HG02588 (cell line): ENCODE measurements at regions not wholly inside any gene's neighbourhood (a gene's known extent, or its start where the extent isn't known, plus 50 kb on each side); places are given as distances from the start of the nearest gene placed in this dataset.
"Not testable (repeated sequence)": the region's sequence is repeated elsewhere in the genome, so short reads cannot be mapped to it uniquely, and the experiment has no call there.

Source experiments
- ATAC-seq: cut with Tn5 transposase; IDR thresholded peaks from one replicate; pipeline ENCODE4 v1.9.1; 2021; ENCODE audit warnings: mild to moderate bottlenecking, moderate library complexity; ENCODE audit not compliant: unreplicated experiment

DNA sequence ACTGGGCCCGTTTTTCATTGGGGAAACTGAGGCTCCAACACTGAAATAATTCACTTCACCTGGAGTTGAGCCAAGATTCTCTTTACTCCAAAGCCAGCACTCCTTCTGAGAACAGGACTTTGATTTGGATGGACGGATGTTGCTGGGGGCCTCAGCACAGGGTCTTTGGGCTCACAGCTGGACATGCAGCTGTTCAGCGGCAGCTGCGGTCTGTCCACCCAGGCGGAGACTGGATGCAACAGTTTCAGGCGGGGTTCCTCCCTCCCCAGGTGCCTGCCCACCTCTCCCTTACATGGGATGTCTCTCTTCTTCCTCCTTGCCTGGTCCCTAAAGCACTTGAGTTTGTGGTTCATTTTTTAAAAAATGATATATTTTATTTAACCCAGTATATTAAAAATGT is 219.0 kb upstream of the IRX4 start:
- ATAC-seq = no peak

GRCh38 chr5:2096887-2097505 is 214.3 kb upstream of the IRX4 start:
- no peak for ATAC-seq

- ATAC-seq = no peak
These were observed 212.3 kb upstream of the IRX4 start for GRCh38 chr5:2095011-2095410.

DNA sequence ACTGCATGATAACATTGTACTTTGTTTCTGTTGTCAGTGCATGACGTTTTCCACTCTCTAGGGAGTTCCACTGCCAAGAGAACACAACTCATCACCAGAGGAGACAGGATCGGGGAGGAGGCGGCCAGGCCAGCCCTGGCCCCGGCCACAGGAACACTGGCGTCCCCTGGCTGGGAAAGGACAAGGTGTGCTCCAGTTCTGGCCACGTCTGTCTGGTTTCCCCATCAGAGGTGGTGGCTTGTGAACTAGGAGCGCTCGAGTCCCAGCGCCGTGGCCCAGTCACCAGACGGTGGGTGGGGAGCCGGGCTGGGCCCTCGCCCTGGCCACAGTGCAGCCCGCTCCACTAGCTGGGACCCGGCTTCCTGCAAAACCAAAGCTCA is 211.9 kb upstream of the IRX4 start:
- no peak for ATAC-seq

- ATAC-seq = no peak
These were observed 211.3 kb upstream of the IRX4 start for GRCh38 chr5:2093859-2094615.

- no peak for ATAC-seq
These were observed 209.2 kb upstream of the IRX4 start for GRCh38 chr5:2091921-2092320.

DNA sequence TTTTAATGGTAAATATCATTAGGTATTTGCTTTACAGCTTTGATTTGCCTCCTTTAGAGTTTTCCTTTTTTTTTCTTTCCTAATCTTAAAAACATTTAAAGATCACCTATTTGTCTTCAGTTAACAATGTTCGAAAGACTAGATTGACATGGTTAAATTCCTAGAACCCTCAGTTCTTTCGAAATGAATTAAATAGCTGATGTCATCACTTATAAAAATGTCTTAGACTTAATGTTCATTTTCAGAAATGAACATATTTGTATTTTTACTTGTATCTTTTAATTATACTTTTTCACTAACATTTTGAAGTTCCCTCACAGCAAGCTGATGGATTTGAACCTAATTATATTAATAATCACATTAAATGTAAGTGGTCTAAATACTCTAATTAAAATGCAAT is 205.3 kb upstream of the IRX4 start:
- ATAC-seq = no peak

- no peak for ATAC-seq
These were observed 192.6 kb upstream of the IRX4 start for GRCh38 chr5:2075365-2075764.

DNA sequence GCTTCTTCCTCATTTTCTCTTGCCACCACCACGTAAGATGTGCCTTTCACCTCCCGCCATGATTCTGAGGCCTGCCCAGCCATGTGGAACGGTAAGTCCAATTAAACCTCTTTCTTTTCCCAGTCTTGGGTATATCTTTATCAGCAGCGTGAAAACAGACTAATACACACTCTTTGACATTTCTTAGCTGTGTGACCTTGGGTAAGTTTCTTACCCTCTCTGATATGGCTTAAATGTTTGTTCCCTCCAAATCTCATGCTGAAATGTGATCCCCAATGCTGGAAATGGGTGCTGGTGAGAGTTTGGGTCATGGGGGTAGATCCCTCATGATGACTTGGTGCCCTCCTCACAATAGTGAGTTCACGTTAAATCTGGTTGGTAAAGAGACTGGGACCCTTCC is 188.8 kb upstream of the IRX4 start:
- no peak for ATAC-seq

GRCh38 chr5:2070787-2071186 is 188.1 kb upstream of the IRX4 start:
- ATAC-seq = not testable (repeated sequence)

- ATAC-seq = no peak
These were observed 185.8 kb upstream of the IRX4 start for GRCh38 chr5:2068531-2068930.

GRCh38 chr5:2066373-2066772 is 183.6 kb upstream of the IRX4 start:
- ATAC-seq = no peak

DNA sequence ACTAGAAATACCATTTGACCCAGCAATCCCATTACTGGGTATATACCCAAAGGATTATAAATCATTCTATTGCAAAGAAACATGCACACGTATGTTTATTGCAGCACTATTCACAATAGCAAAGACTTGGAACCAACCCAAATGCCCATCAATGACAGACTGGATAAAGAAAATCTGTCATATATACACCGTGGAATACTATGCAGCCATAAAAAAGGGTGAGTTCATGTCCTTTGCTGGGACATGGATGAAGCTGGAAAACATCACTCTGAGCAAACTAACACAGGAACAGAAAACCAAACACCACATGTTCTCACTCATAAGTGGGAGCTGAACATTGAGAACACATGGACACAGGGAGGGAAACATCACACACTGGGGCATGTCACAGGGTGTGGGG is 180.7 kb upstream of the IRX4 start:
- ATAC-seq = not testable (repeated sequence)

- no peak for ATAC-seq
These were observed 170.0 kb upstream of the IRX4 start for GRCh38 chr5:2052687-2053086.

GRCh38 chr5:2049876-2050275 is 167.2 kb upstream of the IRX4 start:
- no peak for ATAC-seq

GRCh38 chr5:2048664-2049063 is 165.9 kb upstream of the IRX4 start:
- no peak for ATAC-seq

GRCh38 chr5:2047341-2047927 is 164.7 kb upstream of the IRX4 start:
- no peak for ATAC-seq

DNA sequence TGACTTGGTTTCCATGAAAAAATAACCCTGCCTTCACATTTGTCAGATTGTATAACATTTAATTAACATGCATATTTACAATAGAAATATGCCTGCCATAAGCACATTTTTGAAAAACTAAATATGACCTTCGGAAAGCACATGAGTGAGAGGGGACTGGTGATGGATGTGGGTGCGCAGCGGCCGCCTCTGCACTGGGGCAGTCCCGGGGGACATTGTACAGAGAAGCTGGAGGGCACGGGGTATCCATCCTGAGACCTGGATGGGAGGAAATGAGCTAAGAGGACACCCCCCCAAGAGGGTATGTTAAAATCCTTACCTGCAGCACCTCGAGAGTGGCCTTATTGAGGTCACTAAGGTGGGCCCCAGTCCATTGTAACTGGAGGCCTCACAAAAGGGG is 161.3 kb upstream of the IRX4 start:
- no peak for ATAC-seq

GRCh38 chr5:2039180-2039531 is 156.4 kb upstream of the IRX4 start:
- ATAC-seq = no peak

- ATAC-seq = peak; percentile 96
These were observed 155.8 kb upstream of the IRX4 start for GRCh38 chr5:2038321-2039179.

DNA sequence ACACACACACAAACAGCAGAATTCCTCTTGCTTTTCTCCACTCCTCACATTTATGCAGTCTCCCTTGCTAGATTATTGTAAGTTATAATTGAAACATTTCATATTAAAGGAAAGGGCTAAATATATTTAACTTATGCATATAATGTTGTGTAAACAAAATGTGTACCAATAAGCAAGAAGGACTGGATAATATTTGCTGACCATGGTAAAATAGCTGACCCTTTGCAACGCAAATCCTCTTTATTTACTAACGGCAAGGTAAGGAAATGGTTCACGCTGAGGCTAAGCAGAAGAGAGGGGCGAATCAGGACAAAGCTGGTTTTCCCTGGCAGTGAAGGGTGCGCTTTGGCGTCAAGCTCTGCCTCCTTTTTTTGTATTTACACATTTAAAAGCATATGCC is 154.2 kb upstream of the IRX4 start:
- ATAC-seq = no peak

GRCh38 chr5:2032432-2032831 is 149.7 kb upstream of the IRX4 start:
- ATAC-seq = no peak
